C4-2B (cell line): ENCODE measurements at regions not wholly inside any gene's neighbourhood (a gene's known extent, or its start where the extent isn't known, plus 50 kb on each side); places are given as distances from the start of the nearest gene placed in this dataset.

ENCODE experiments used
- H3K27ac ChIP-seq: fragments of 450-650 bp; 2 replicates; pipeline ENCODE4 v1.5.1; 2017
- CTCF ChIP-seq: fragments of 450-650 bp; conservative IDR thresholded peaks from 2 replicates; pipeline ENCODE4 v1.5.1; 2017; ENCODE audit warnings: mild to moderate bottlenecking
- ZFX ChIP-seq: fragments of 450-650 bp; IDR thresholded peaks from 2 replicates; pipeline ENCODE4 v1.6.1; 2017

- TF ChIP-seq CTCF (no peak), ZFX (no peak)
- H3K27ac ChIP-seq: no peak overlapping the region
Observed at GRCh38 chr9:107180206-107180605, 102.9 kb upstream of the RAD23B start.

- no peak overlapping the region for H3K27ac ChIP-seq
- no peak for TF ChIP-seq CTCF
- no peak for TF ChIP-seq ZFX
Observed at GRCh38 chr9:107183176-107183575, 99.9 kb upstream of the RAD23B start.

- H3K27ac ChIP-seq: no peak overlapping the region
- TF ChIP-seq ZFX (no peak), CTCF (no peak)
Observed at GRCh38 chr9:107188376-107188775, 94.7 kb upstream of the RAD23B start.

- H3K27ac ChIP-seq: no peak overlapping the region
- TF ChIP-seq CTCF: no peak
- no peak for TF ChIP-seq ZFX
Observed at GRCh38 chr9:107190061-107190935, 92.8 kb upstream of the RAD23B start.

- no peak overlapping the region for H3K27ac ChIP-seq
- no peak for TF ChIP-seq CTCF
- TF ChIP-seq ZFX: no peak
Observed at GRCh38 chr9:107190936-107191290, 92.2 kb upstream of the RAD23B start.

GRCh38 chr9:107193251-107193650, 89.8 kb upstream of the RAD23B start:
- TF ChIP-seq ZFX: no peak
- TF ChIP-seq CTCF: no peak
- H3K27ac ChIP-seq: no peak overlapping the region

- TF ChIP-seq ZFX: no peak
- TF ChIP-seq CTCF: no peak
- no peak overlapping the region for H3K27ac ChIP-seq
Observed at GRCh38 chr9:107198718-107199117, 84.4 kb upstream of the RAD23B start.
